ENCODE measurements at regions not wholly inside any gene's neighbourhood (a gene's known extent, or its start where the extent isn't known, plus 50 kb on each side); places are given as distances from the start of the nearest gene placed in this dataset.
"Not testable (repeated sequence)": the region's sequence is repeated elsewhere in the genome, so short reads cannot be mapped to it uniquely, and the experiment has no call there.

- H3K9me3 Mint-ChIP-seq (ENCODE audit: unreplicated experiment) = no peaks in the 10 kb centered on the region
- POLR2A ChIA-PET = no interaction called here
These were observed 96.0 kb upstream of the C1GALT1C1 start for GRCh38 chrX:120725874-120726273.

GRCh38 chrX:120719622-120720021 lies 89.8 kb upstream of the C1GALT1C1 start:
- intact Hi-C loops (cut with micrococcal nuclease; ENCODE audit: unreplicated experiment) = no loop called here
- Mint-ChIP-seq H3K4me1 (ENCODE audit: low read depth, unreplicated experiment) (no peaks in the 10 kb centered on the region), H3K27me3 (ENCODE audit: insufficient read depth, unreplicated experiment) (no peaks in the 10 kb centered on the region), H3K4me3 (ENCODE audit: unreplicated experiment) (no peak overlapping the region), H3K36me3 (ENCODE audit: insufficient read depth, unreplicated experiment) (no peaks in the 10 kb centered on the region), H3K27ac (ENCODE audit: unreplicated experiment) (no peak overlapping the region), H3K9me3 (ENCODE audit: unreplicated experiment) (no peaks in the 10 kb centered on the region)
- no peak overlapping the region for H3K4me3 ChIP-seq (ENCODE audit: low read depth, low read length)
- H3K36me3 ChIP-seq (ENCODE audit: control insufficient read depth, insufficient read depth, low read length) = no peaks in the 10 kb centered on the region
- no TSS peak for BruUV-seq (replicated peaks)
- ChIA-PET POLR2A (no interaction called here), CTCF (no interaction called here)
- no peaks in the 10 kb centered on the region for H3K9me3 ChIP-seq
- no peak for TF ChIP-seq CTCF (IDR thresholded peaks at IDR 0.05; ENCODE audit: insufficient read depth in 1 of 2, low read depth in 1 of 2, low read length in 1 of 2, severe bottlenecking in 1 of 2, unreplicated experiment in 1 of 2)
- no peaks in the 10 kb centered on the region for H3K27me3 ChIP-seq (replicated peaks; ENCODE audit: control insufficient read depth, insufficient read depth, low read length)
- H3K4me1 ChIP-seq = no peaks in the 10 kb centered on the region
- no peak for DNase-seq

More at GRCh38 chrX:120725874-120726273, 96.0 kb upstream of the C1GALT1C1 start:
- Mint-ChIP-seq H3K27ac (ENCODE audit: unreplicated experiment) (no peak overlapping the region), H3K4me3 (ENCODE audit: unreplicated experiment) (no peak overlapping the region), H3K36me3 (ENCODE audit: insufficient read depth, unreplicated experiment) (no peaks in the 10 kb centered on the region), H3K27me3 (ENCODE audit: insufficient read depth, unreplicated experiment) (no peaks in the 10 kb centered on the region), H3K4me1 (ENCODE audit: low read depth, unreplicated experiment) (no peaks in the 10 kb centered on the region)
- Histone ChIP-seq H3K9me3 (no peaks in the 10 kb centered on the region), H3K36me3 (ENCODE audit: control insufficient read depth, insufficient read depth, low read length) (no peaks in the 10 kb centered on the region), H3K27me3 (replicated peaks; ENCODE audit: control insufficient read depth, insufficient read depth, low read length) (no peaks in the 10 kb centered on the region), H3K4me1 (no peaks in the 10 kb centered on the region), H3K4me3 (ENCODE audit: low read depth, low read length) (no peak overlapping the region)
- no peak for TF ChIP-seq CTCF (IDR thresholded peaks at IDR 0.05; ENCODE audit: insufficient read depth in 1 of 2, low read depth in 1 of 2, low read length in 1 of 2, severe bottlenecking in 1 of 2, unreplicated experiment in 1 of 2)
- intact Hi-C loops (cut with micrococcal nuclease; ENCODE audit: unreplicated experiment) = no loop called here
- CTCF ChIA-PET = no interaction called here
- DNase-seq = no peak
- BruUV-seq (replicated peaks) = no TSS peak

- ChIA-PET CTCF (no interaction called here), POLR2A (no interaction called here)
- no peaks in the 10 kb centered on the region for H3K36me3 ChIP-seq (ENCODE audit: control insufficient read depth, insufficient read depth, low read length)
- BruUV-seq (replicated peaks) = no TSS peak
- Mint-ChIP-seq H3K27ac (ENCODE audit: unreplicated experiment) (no peak overlapping the region), H3K4me1 (ENCODE audit: low read depth, unreplicated experiment) (no peaks in the 10 kb centered on the region), H3K27me3 (ENCODE audit: insufficient read depth, unreplicated experiment) (no peaks in the 10 kb centered on the region), H3K36me3 (ENCODE audit: insufficient read depth, unreplicated experiment) (no peaks in the 10 kb centered on the region), H3K9me3 (ENCODE audit: unreplicated experiment) (no peaks in the 10 kb centered on the region), H3K4me3 (ENCODE audit: unreplicated experiment) (no peak overlapping the region)
- no peak for TF ChIP-seq CTCF (IDR thresholded peaks at IDR 0.05; ENCODE audit: insufficient read depth in 1 of 2, low read depth in 1 of 2, low read length in 1 of 2, severe bottlenecking in 1 of 2, unreplicated experiment in 1 of 2)
- no peak overlapping the region for H3K4me3 ChIP-seq (ENCODE audit: low read depth, low read length)
- intact Hi-C loops (cut with micrococcal nuclease; ENCODE audit: unreplicated experiment) = no loop called here
- H3K27me3 ChIP-seq (replicated peaks; ENCODE audit: control insufficient read depth, insufficient read depth, low read length) = no peaks in the 10 kb centered on the region
- no peaks in the 10 kb centered on the region for H3K4me1 ChIP-seq
- no peak for DNase-seq
- no peaks in the 10 kb centered on the region for H3K9me3 ChIP-seq
These were observed 89.1 kb upstream of the C1GALT1C1 start for GRCh38 chrX:120718969-120719368.

- H3K27me3 ChIP-seq (replicated peaks; ENCODE audit: control insufficient read depth, insufficient read depth, low read length); H3K4me3 ChIP-seq (ENCODE audit: low read depth, low read length); H3K9me3 ChIP-seq; intact Hi-C loops (cut with micrococcal nuclease; ENCODE audit: unreplicated experiment); H3K4me1 ChIP-seq; H3K4me3 Mint-ChIP-seq (ENCODE audit: unreplicated experiment); H3K36me3 ChIP-seq (ENCODE audit: control insufficient read depth, insufficient read depth, low read length); BruUV-seq (replicated peaks); H3K36me3 Mint-ChIP-seq (ENCODE audit: insufficient read depth, unreplicated experiment); H3K4me1 Mint-ChIP-seq (ENCODE audit: low read depth, unreplicated experiment); H3K27me3 Mint-ChIP-seq (ENCODE audit: insufficient read depth, unreplicated experiment); DNase-seq; H3K27ac Mint-ChIP-seq (ENCODE audit: unreplicated experiment); POLR2A ChIA-PET: not testable (repeated sequence)
- peaks cover 10% of the 10 kb centered on the region for H3K9me3 Mint-ChIP-seq (ENCODE audit: unreplicated experiment)
- CTCF ChIA-PET = interaction anchor here (0.6 kb wide), 1 partner anchor 1813 kb away, joined by 3 read pairs; no protein-coding TSS in a partner anchor
These were observed 72.5 kb upstream of the C1GALT1C1 start for GRCh38 chrX:120702337-120702736.

Data from Caco-2 (cell line).